K562 (cell line): ENCODE measurements at regions not wholly inside any gene's neighbourhood (a gene's known extent, or its start where the extent isn't known, plus 50 kb on each side); places are given as distances from the start of the nearest gene placed in this dataset.

ENCODE experiments used
- ATAC-seq: fragments of 200-7000 bp; cut with Tn5 transposase; 3 replicates; pipeline ENCODE4 v1.9.1; 2020; ENCODE audit warnings: moderate library complexity
- BruUV-seq: library from RNA; stranded (reverse); fragments of 400-500 nt; replicated peaks from 2 replicates; lab custom pipeline; 2021; lab: Mats Ljungman, UMichigan
- CTCF ChIA-PET: fragments of 300-600 bp; formaldehyde crosslinking; extraction: SDS; loops from one replicate; lab custom pipeline; 2021; ENCODE audit warnings: low intra/inter-chr PET ratio; lab: Yijun Ruan, JAX
- POLR2A ChIA-PET: fragments of 300-600, 350-650 bp; sonication (Branson Sonifier 250); formaldehyde crosslinking; extraction: SDS; loops from one replicate; lab custom pipeline; 2021; ENCODE audit warnings: antibody characterized with exemption, inconsistent platforms; lab: Yijun Ruan, JAX
- DNase-seq, 4 experiments: peaks; one replicate each; pipeline versions ENCODE4 v3.0.0 to v3.0.0-alpha.2; 2011 to 2018; ENCODE audit warnings: low spot score in 3 of 4, mixed read lengths in 3 of 4; ENCODE audit errors: extremely low read depth in 1 of 4
- FAIRE-seq: peaks from 2 replicates; lab custom pipeline; 2011; peaks lifted over from hg19 to GRCh38; lab: Jason Lieb, UNC
- H2AFZ ChIP-seq: 2 replicates; pipeline ENCODE4 v1.6.0; 2011; ENCODE audit warnings: low read depth, low read length, control low read depth, inconsistent platforms
- H3K27ac ChIP-seq: fragments of 200-600 bp; 3 replicates; pipeline ENCODE4 v1.8.0; 2011; ENCODE audit warnings: low read depth, mild to moderate bottlenecking, control low read depth, inconsistent platforms, low read length, moderate library complexity, mixed read lengths; ENCODE audit errors: extremely low read depth
- H3K27me3 ChIP-seq, 2 experiments: fragments of 300-600 bp in 1 of 2; 2 replicates in 1 of 2; 3 replicates in 1 of 2; pipeline versions ENCODE4 v1.6.0 to v1.8.0; 2011; ENCODE audit warnings: inconsistent platforms in 2 of 2, low read length in 2 of 2, mild to moderate bottlenecking in 1 of 2, mixed read lengths in 1 of 2, moderate library complexity in 1 of 2; ENCODE audit not compliant: control insufficient read depth in 2 of 2, insufficient read depth in 2 of 2
- H3K36me3 ChIP-seq: fragments of 300-600 bp; 3 replicates; pipeline ENCODE4 v1.8.0; 2011; ENCODE audit warnings: mild to moderate bottlenecking, low read length, inconsistent platforms; ENCODE audit not compliant: control insufficient read depth, insufficient read depth
- H3K4me1 ChIP-seq, 2 experiments: fragments of 200-600 bp in 1 of 2; replicated peaks in 1 of 2; 2 replicates in 1 of 2; 3 replicates in 1 of 2; pipeline versions ENCODE4 v1.5.1 to v1.8.0; 2011; ENCODE audit warnings: inconsistent platforms in 2 of 2, low read length in 2 of 2, mild to moderate bottlenecking in 1 of 2, mixed read lengths in 1 of 2, moderate library complexity in 1 of 2; ENCODE audit not compliant: control insufficient read depth in 2 of 2, insufficient read depth in 2 of 2
- H3K4me2 ChIP-seq: 2 replicates; pipeline ENCODE4 v1.6.1; 2011; ENCODE audit warnings: low read length, control low read depth, inconsistent platforms, mixed read lengths; ENCODE audit not compliant: insufficient read depth
- H3K4me3 ChIP-seq: fragments of 200-600 bp; sonication (generic), shearing (Covaris generic); 2 replicates; pipeline ENCODE4 v1.5.1; 2016; ENCODE audit warnings: control low read depth, inconsistent platforms
- H3K79me2 ChIP-seq: fragments of 200-600 bp; 3 replicates; pipeline ENCODE4 v1.8.0; 2011; ENCODE audit warnings: low read length, inconsistent platforms; ENCODE audit not compliant: control insufficient read depth, insufficient read depth
- H3K9ac ChIP-seq, 2 experiments: 2 replicates each; pipeline versions ENCODE4 v1.6.0 to v1.6.1; 2011; ENCODE audit warnings: low read depth in 2 of 2, low read length in 2 of 2, control low read depth in 1 of 2, inconsistent platforms in 1 of 2, mild to moderate bottlenecking in 1 of 2, mixed read lengths in 1 of 2; ENCODE audit not compliant: insufficient read depth in 1 of 2
- H3K9me1 ChIP-seq: one replicate; pipeline ENCODE4 v1.6.0; 2011; ENCODE audit warnings: inconsistent platforms, mild to moderate bottlenecking, low read length, moderate library complexity; ENCODE audit not compliant: control insufficient read depth, insufficient read depth
- H3K9me3 ChIP-seq: replicated peaks from 2 replicates; pipeline ENCODE4 v1.5.1; 2011; ENCODE audit warnings: low read depth, low read length, inconsistent platforms; ENCODE audit not compliant: control insufficient read depth, insufficient read depth
- H4K20me1 ChIP-seq: replicated peaks from 2 replicates; pipeline ENCODE4 v1.6.1; 2011; ENCODE audit warnings: low read length, inconsistent platforms, mixed read lengths; ENCODE audit not compliant: control insufficient read depth, insufficient read depth
- HMBOX1 ChIP-seq: sonication (generic); IDR thresholded peaks from 2 replicates; pipeline ENCODE4 v1.6.1; 2016
- THAP12 ChIP-seq: fragments of 250-450 bp; sonication (Bioruptor Pico); IDR thresholded peaks from 2 replicates; pipeline ENCODE4 v1.9.0; 2021; ENCODE audit warnings: mild to moderate bottlenecking, inconsistent platforms
- TSHZ1 ChIP-seq: fragments of 250-450 bp; sonication (Bioruptor Pico); IDR thresholded peaks from 2 replicates; pipeline ENCODE4 v1.4.0; 2020; ENCODE audit warnings: mild to moderate bottlenecking, moderate library complexity
- ZBTB43 ChIP-seq: sonication (generic); formaldehyde crosslinking; IDR thresholded peaks from 2 replicates; pipeline ENCODE4 v1.8.0; 2023; ENCODE audit warnings: mild to moderate bottlenecking, missing genetic modification reagents
- in situ Hi-C: fragments of 300-500 bp; cut with MboI; formaldehyde crosslinking; loops from 4 replicates; pipeline ENCODE4 v1.15.0; 2018; ENCODE audit warnings: inconsistent platforms, mixed read lengths
- intact Hi-C: fragments of 100-400 bp; cut with micrococcal nuclease; formaldehyde crosslinking; loops from 2 replicates; pipeline ENCODE4 v1.14.2; 2022

GRCh38 chr3:78177780-78178179 lies 1137.9 kb downstream of the ROBO2 start (continued):
- no peak for TF ChIP-seq TSHZ1 (CRISPR knock-in tag)
- no peak for TF ChIP-seq THAP12 (CRISPR knock-in tag)
- TF ChIP-seq HMBOX1: no peak

- no peaks in the 10 kb centered on the region for H3K9me1 ChIP-seq
- in situ Hi-C loops: no loop called here
- no peaks in the 10 kb centered on the region for H3K36me3 ChIP-seq
- no peak overlapping the region for H3K27ac ChIP-seq
- no peaks in the 10 kb centered on the region for H3K9me3 ChIP-seq
- no peak overlapping the region for H3K4me2 ChIP-seq
- no peak overlapping the region for H3K4me3 ChIP-seq
- no peaks in the 10 kb centered on the region for H3K4me1 ChIP-seq
- no peaks in the 10 kb centered on the region for H3K27me3 ChIP-seq
- no peak overlapping the region for H2AFZ ChIP-seq
- POLR2A ChIA-PET: no interaction called here
- no peak overlapping the region for H3K9ac ChIP-seq
- ATAC-seq: no peak
- no peak for FAIRE-seq
- intact Hi-C loops: no loop called here
- H3K79me2 ChIP-seq: no peaks in the 10 kb centered on the region
- no peak for DNase-seq
- TF ChIP-seq ZBTB43 (CRISPR knock-in tag): no peak
- no TSS peak for BruUV-seq
- no peaks in the 10 kb centered on the region for H4K20me1 ChIP-seq
- CTCF ChIA-PET: no interaction called here
Observed at GRCh38 chr3:78178209-78178608, 1138.3 kb downstream of the ROBO2 start.
